Upper lobe of left lung (tissue), 6 donors: ENCODE measurements at regions not wholly inside any gene's neighbourhood (a gene's known extent, or its start where the extent isn't known, plus 50 kb on each side); places are given as distances from the start of the nearest gene placed in this dataset.

Experiments used
- ATAC-seq, 2 donors: fragments of 200-7000 bp; cut with Tn5 transposase; one replicate each; pipeline ENCODE4 v1.9.1; 2022; ENCODE audit warnings: mild to moderate bottlenecking in 2 of 2, moderate library complexity in 2 of 2; ENCODE audit not compliant: low FRiP score in 2 of 2
- DNase-seq, 2 donors: peaks; one replicate each; pipeline ENCODE4 v3.0.0-alpha.2; 2019 to 2020
- H3K27ac ChIP-seq, 4 donors: fragments of 200-600 bp; sonication (generic); one replicate each; pipeline ENCODE4 v1.5.1; 2016 to 2019
- H3K27me3 ChIP-seq, 4 donors: fragments of 200-600 bp; sonication (generic); one replicate each; pipeline ENCODE4 v1.5.1; 2017 to 2019
- H3K36me3 ChIP-seq, 4 donors: fragments of 200-600 bp; sonication (generic); one replicate each; pipeline ENCODE4 v1.5.1; 2016 to 2019
- H3K4me1 ChIP-seq, 4 donors: fragments of 200-600 bp; sonication (generic); one replicate each; pipeline ENCODE4 v1.5.1; 2018 to 2019
- H3K4me3 ChIP-seq, 4 donors: fragments of 200-600 bp; sonication (generic); one replicate each; pipeline ENCODE4 v1.5.1; 2017 to 2019; ENCODE audit warnings: mild to moderate bottlenecking in 2 of 4, moderate library complexity in 1 of 4
- H3K9me3 ChIP-seq, 4 donors: fragments of 200-600 bp; sonication (generic); one replicate each; pipeline ENCODE4 v1.5.1; 2018 to 2019
- EP300 ChIP-seq, 4 donors: sonication (generic); formaldehyde crosslinking; IDR thresholded peaks; one replicate each; pipeline ENCODE4 v1.5.1; 2017; ENCODE audit warnings: antibody characterized with exemption in 4 of 4, control low read depth in 2 of 4
- POLR2A ChIP-seq, 4 donors: fragments of 450-650 bp; IDR thresholded peaks; one replicate each; pipeline ENCODE4 v1.5.1; 2016 to 2017; ENCODE audit warnings: antibody characterized with exemption in 4 of 4, mild to moderate bottlenecking in 2 of 4
- POLR2AphosphoS5 ChIP-seq, 2 donors: sonication (generic); formaldehyde crosslinking; IDR thresholded peaks; one replicate each; pipeline ENCODE4 v1.5.1; 2017; ENCODE audit warnings: antibody characterized with exemption in 2 of 2
- WGBS, 2 donors: methylation state at CpG; one replicate each; pipeline ENCODE4 v1.1.5; 2017 to 2018; 5-methylcytosine and 5-hydroxymethylcytosine counted together
- TF ChIP-seq, protein P1 (sequence below), 6 experiments: fragments of 450-650 bp in 4 of 6; fragments of 200-600 bp in 2 of 6; sonication (generic) in 2 of 6; IDR thresholded peaks; one replicate each; pipeline ENCODE4 v1.5.1; 2016 to 2019; ENCODE audit warnings: antibody characterized with exemption in 6 of 6
- donor health status: DM: no; HTN: no; CAD: no; lungs with moderate emphysema.
- donor health status: DM: no; HTN: yes; CAD: no; lungs with severe emphysema.

DNA sequence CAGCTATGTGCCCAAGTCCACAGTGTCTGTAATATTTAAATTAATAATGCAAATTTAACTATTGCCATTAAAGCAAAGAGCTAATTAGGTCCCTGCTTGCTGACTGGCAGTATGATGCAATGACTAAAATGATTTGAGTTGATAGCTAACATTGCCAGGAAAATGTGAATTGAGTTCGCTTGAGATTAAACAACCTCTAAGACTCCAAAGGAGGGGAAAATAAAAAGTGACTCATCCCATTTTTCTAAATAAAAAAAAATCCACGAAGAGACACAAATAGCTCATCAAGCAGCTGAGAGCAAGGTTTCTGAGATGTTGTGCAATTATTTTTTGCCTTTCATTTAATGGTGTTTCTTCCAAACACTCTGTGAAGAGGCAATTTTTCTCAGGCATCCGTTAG is 413.0 kb downstream of the MTX2 start:
- DNase-seq (no peak), ATAC-seq (peak in 1 of 2 donors; percentile 79)
- Histone ChIP-seq H3K36me3 (no peaks in the 10 kb centered on the region), H3K4me1 (no peaks in the 10 kb centered on the region), H3K27me3 (no peaks in the 10 kb centered on the region), H3K27ac (no peak overlapping the region), H3K4me3 (no peak overlapping the region), H3K9me3 (no peaks in the 10 kb centered on the region)
- 55 to 66% methylated on average over 3 of the region's 3 CpGs for WGBS, 2 donors
- TF ChIP-seq POLR2A (IDR thresholded peaks at IDR 0.05): no peak
- TF ChIP-seq POLR2AphosphoS5 (IDR thresholded peaks at IDR 0.05): no peak
- no peak for TF ChIP-seq EP300 (IDR thresholded peaks at IDR 0.05)
- TF ChIP-seq, protein P1, sequence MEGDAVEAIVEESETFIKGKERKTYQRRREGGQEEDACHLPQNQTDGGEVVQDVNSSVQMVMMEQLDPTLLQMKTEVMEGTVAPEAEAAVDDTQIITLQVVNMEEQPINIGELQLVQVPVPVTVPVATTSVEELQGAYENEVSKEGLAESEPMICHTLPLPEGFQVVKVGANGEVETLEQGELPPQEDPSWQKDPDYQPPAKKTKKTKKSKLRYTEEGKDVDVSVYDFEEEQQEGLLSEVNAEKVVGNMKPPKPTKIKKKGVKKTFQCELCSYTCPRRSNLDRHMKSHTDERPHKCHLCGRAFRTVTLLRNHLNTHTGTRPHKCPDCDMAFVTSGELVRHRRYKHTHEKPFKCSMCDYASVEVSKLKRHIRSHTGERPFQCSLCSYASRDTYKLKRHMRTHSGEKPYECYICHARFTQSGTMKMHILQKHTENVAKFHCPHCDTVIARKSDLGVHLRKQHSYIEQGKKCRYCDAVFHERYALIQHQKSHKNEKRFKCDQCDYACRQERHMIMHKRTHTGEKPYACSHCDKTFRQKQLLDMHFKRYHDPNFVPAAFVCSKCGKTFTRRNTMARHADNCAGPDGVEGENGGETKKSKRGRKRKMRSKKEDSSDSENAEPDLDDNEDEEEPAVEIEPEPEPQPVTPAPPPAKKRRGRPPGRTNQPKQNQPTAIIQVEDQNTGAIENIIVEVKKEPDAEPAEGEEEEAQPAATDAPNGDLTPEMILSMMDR (IDR thresholded peaks at IDR 0.05): no peak

DNA sequence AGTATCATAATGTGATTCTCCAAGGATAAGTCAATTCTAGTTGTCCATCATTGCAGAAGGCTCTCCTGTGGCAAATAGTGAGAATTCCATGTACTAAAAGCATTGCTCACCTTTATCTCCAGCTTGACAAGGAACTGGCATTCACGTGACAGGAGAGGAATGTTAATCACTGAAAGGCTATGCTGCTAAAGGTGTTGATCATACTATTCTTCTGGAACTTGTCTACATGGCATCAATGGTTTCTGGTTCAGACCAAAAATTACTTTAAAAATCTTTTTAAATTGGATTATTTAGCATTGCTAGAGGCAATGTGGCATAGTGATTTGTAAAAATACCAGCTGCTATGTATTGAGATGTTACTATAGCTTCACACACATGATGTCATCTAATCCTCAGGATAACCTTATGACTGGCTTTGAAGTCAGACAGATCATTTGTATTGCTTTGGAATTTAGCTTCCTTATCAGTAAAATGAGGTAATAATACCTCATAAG is 414.4 kb downstream of the MTX2 start:
- no peak for DNase-seq
- TF ChIP-seq EP300 (IDR thresholded peaks at IDR 0.05) (no peak), POLR2A (IDR thresholded peaks at IDR 0.05) (no peak), POLR2AphosphoS5 (IDR thresholded peaks at IDR 0.05) (no peak)
- TF ChIP-seq, protein P1 (IDR thresholded peaks at IDR 0.05): no peak
- ATAC-seq: no peak
- H3K27me3 ChIP-seq: no peaks in the 10 kb centered on the region
- H3K27ac ChIP-seq: no peak overlapping the region
- H3K4me1 ChIP-seq: no peaks in the 10 kb centered on the region
- no peaks in the 10 kb centered on the region for H3K36me3 ChIP-seq
- H3K4me3 ChIP-seq: no peak overlapping the region
- no peaks in the 10 kb centered on the region for H3K9me3 ChIP-seq
- 48 to 71% methylated on average over 1 of the region's 1 CpG for WGBS, 2 donors

DNA sequence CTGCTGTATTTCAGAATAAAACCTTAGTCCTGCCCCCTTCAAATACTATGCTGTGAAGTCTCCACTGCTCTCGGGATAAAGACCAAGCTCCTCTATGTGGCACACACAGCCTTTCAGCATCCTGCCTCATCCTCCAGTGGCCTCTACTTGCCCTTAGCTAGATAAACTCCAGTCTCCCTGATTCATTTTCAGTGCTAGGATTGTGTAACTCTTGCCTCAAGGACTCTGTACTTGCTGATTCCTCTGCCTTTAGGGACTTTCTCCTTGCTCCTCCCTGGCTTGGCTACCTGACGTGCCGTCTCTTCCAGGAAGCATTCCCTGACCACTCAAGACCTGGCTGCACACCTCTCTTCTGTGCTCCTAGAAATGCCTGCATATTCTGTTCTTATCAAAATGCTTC is 416.7 kb downstream of the MTX2 start:
- 49 to 72% methylated on average over 3 of the region's 3 CpGs for WGBS, 2 donors
- ATAC-seq (no peak), DNase-seq (peak in 1 of 2 donors; percentile 38)
- no peaks in the 10 kb centered on the region for H3K36me3 ChIP-seq
- TF ChIP-seq EP300 (IDR thresholded peaks at IDR 0.05) (no peak), POLR2AphosphoS5 (IDR thresholded peaks at IDR 0.05) (no peak)
- no peaks in the 10 kb centered on the region for H3K4me1 ChIP-seq
- no peaks in the 10 kb centered on the region for H3K27me3 ChIP-seq
- H3K9me3 ChIP-seq: no peaks in the 10 kb centered on the region
- H3K4me3 ChIP-seq: no peak overlapping the region
- no peak overlapping the region for H3K27ac ChIP-seq

DNA sequence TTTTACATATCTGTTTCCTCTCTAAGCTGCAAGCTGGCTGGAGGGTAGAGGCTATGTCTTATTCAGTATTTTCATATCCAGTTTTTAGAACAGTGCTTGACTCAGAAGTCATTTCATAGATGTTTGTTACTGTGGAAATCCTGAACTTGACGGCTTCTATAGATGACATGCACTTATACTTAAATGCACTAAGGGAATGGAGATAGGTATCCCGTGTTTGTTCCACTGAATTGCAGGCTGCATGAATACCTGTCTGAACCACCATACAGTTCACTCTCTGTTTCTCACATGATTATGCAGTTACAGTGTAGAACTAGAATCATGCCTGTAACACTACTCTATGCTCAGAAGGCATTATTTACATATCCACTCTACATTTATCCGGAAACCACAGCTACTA is 417.1 kb downstream of the MTX2 start:
- Histone ChIP-seq H3K9me3 (no peaks in the 10 kb centered on the region), H3K27ac (no peak overlapping the region), H3K4me3 (no peak overlapping the region), H3K36me3 (no peaks in the 10 kb centered on the region), H3K27me3 (no peaks in the 10 kb centered on the region), H3K4me1 (no peaks in the 10 kb centered on the region)
- ATAC-seq (no peak), DNase-seq (no peak)
- WGBS, 2 donors: 75 to 77% methylated on average over 3 of the region's 3 CpGs
- TF ChIP-seq POLR2AphosphoS5 (IDR thresholded peaks at IDR 0.05): no peak
- TF ChIP-seq POLR2A (IDR thresholded peaks at IDR 0.05): no peak
- no peak for TF ChIP-seq EP300 (IDR thresholded peaks at IDR 0.05)
- TF ChIP-seq, protein P1 (IDR thresholded peaks at IDR 0.05): no peak

DNA sequence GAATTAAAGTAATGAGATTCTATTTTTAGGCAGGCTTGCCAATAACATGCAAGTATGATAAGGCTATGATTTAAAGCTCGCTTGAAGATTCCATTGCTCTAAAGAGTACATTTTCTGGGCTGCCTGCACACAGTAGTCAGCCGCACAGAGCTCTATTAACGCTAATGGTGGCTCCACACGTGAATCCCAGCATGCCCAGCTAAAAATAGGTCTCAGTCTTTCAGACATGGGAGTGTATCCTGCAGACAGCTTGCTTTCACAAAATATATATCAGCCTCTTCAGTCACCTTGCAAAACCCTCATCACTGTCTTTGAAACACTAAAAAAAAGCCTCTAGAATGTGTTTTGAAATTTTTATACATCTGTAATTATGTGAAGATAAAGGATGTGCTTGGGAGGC is 418.1 kb downstream of the MTX2 start:
- no peak for TF ChIP-seq POLR2AphosphoS5 (IDR thresholded peaks at IDR 0.05)
- TF ChIP-seq POLR2A (IDR thresholded peaks at IDR 0.05): no peak
- TF ChIP-seq, protein P1 (IDR thresholded peaks at IDR 0.05): no peak
- no peak for TF ChIP-seq EP300 (IDR thresholded peaks at IDR 0.05)
- ATAC-seq: no peak
- Histone ChIP-seq H3K4me1 (no peaks in the 10 kb centered on the region), H3K27me3 (no peaks in the 10 kb centered on the region), H3K4me3 (no peak overlapping the region), H3K9me3 (no peaks in the 10 kb centered on the region), H3K36me3 (no peaks in the 10 kb centered on the region), H3K27ac (no peak overlapping the region)
- 77 to 89% methylated on average over 4 of the region's 4 CpGs for WGBS, 2 donors
- no peak for DNase-seq
